GM21529 (cell line): ENCODE measurements at regions not wholly inside any gene's neighbourhood (a gene's known extent, or its start where the extent isn't known, plus 50 kb on each side); places are given as distances from the start of the nearest gene placed in this dataset.

Experiments
- ATAC-seq: cut with Tn5 transposase; IDR thresholded peaks from one replicate; pipeline ENCODE4 v1.9.1; 2021; ENCODE audit not compliant: unreplicated experiment

DNA sequence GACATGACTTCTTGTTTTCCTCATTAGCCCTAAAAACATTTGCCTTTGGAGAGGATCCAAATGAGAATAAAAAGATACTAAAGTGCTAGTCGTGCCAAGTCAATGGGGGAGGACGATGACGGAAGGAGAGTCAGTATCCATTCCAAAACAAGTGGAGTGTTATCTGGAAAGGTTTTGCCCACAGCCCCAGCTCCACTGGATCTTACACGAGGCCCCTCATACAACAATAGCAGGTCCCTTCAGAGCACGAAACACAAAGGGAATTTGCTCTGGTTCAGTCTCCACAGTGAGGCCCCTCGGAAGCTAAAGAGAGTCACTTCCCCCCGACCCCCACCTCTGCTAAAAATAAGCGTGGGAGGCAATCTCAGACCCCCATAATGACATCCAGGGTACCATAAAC lies 496.9 kb upstream of the ZFHX3 start:
- no peak for ATAC-seq

DNA sequence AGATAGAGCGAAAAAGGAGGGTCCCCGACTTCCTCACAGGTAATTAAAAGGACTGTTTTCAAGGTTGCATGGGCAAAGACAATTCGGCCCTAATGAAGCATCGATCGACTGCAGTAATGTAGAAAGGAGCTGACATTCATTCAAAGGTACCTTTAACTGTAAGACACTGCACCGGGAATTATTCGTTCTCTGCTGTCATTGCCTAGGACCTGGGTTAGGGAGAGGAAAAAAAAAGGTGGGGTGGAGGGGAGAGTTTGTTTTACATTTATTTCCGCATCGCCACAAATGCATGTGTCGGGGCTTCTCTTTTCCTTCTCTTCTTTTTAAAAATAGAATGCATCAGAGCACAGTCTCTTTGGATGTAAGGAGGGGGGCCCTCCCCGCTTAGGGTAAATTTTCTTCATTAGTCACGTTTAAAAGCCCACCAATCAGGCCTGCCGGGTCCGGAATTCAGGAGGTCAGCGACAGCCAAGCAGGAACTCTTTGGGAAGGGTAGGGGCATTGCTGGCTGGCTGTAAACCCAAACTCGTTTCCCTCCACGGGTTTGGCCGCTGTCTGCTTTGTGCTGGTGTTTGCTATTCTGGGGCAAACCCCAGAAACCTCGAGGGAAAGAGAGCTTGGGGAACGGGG lies 496.2 kb upstream of the ZFHX3 start:
- no peak for ATAC-seq

DNA sequence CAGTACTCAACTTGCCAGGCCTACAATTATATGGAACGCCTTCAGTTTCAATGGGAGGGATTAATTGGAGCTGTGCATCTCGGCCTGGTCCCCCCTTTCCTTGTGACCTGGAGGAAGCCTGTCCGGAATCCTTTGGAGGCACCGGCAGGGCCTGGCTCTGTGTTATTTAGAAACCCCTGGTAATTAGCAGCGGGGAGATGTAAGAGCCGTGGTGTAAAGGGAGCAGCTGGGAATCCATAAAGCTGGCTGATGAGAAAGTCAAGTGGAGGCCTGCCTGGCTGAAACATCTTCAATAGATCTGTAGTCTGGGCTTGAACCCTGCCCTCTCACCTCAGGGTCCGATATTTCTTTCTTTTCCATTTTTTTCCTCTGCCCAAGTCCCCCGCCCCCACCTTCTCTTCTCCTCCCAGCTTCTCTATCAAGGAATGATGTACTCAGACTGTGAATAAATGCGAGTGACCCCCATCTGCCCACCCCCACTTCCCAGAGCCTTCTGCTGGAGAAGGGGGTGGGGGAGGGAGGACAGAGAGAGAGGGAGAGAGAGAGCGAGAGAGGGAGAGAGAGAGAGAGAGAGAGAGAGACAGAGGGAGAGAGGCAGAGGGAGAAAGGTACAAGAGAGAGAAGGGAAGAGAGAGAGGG lies 495.5 kb upstream of the ZFHX3 start:
- no peak for ATAC-seq

DNA sequence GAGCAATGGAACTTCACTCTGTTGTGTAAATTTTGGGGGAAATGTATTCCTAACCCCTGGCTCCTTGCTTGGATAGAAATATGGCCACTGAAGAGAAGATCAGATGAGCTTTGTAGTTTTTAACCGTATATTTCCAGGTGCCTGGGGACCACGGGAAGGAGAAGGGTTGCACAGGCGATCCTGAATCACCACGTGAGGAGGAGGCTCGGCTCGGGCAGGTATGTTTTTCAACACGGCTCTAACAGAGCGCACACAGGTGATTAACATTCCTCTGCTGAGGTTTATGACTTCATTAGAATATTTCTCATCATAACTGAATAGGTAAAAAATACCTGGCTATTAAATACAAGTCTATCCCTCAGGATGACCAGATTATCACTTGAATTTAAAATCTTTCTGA lies 495.0 kb upstream of the ZFHX3 start:
- ATAC-seq, result no peak

DNA sequence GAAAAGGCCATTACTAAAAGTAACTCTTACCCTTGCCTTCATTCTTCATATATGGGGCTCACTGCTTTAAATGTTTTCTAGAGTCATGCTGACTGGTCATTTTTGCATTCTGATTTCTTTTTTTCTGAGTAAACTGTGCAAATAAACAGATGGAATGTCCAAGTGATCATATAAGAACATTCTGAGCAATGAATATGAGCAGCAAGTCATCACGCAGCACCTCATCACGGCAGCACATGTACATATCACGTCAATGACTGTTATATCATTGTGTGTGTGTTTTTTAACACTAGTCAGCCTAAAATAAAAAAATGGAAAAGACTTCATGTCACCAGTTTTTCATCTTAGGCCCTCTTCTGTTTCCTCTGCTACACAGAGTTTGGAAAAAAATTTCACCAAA lies 490.0 kb upstream of the ZFHX3 start:
- ATAC-seq, result no peak

DNA sequence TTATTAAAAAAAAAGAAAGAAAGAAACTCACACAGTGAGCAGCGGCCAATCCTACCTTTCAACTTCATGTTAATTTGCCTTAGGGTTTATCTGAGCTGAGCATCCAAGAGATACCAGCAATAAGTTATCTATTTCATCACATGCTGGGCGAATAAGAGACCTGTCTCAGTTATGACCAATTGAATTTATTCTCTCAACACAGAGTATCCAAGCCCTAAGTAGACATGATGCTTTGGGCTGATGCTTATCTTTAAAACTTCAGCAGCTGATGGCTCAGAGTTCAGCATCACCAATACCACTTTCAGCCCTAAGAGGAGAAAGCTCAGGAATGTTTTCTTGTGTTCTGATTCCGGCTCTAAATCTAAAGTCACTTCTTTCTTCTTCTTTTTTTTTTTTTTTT lies 489.0 kb upstream of the ZFHX3 start:
- no peak for ATAC-seq

DNA sequence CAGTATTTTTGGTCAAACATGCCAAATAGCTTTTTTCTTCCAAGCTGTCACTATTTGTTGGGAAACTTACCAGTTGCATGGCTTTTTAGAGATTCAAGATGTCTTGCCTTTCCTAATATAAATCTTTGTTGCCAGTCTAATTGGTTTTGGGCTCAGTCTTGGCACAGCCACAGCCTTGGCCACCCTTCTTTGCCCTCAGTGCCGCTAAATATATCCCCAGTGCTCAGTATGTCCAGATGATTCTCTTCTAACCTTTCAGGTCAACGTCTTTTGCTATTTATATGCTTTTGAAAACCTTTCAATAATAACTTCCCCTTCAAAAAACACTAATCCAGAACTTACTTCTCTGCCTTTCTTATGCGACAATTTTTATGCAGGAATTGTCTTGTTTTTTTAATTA lies 483.1 kb upstream of the ZFHX3 start:
- ATAC-seq, result no peak

DNA sequence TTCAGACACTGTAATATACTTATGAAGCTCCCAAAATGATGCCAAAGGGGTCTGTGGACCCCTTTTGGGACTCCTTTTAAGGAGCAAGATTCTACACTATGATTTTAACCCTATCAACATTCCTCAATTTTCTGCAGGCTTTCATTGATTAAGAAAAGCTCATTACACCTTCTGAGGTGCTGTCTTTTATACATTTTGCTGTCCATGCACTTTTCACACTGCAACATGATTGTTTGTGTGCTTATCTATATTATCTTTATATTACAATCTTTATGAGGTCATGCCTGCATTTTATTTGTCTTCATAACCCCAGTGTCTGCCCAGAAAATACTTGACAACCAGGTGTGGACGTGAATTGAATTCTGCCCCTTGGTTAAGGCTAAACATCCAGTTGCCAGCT lies 482.6 kb upstream of the ZFHX3 start:
- ATAC-seq, result no peak

DNA sequence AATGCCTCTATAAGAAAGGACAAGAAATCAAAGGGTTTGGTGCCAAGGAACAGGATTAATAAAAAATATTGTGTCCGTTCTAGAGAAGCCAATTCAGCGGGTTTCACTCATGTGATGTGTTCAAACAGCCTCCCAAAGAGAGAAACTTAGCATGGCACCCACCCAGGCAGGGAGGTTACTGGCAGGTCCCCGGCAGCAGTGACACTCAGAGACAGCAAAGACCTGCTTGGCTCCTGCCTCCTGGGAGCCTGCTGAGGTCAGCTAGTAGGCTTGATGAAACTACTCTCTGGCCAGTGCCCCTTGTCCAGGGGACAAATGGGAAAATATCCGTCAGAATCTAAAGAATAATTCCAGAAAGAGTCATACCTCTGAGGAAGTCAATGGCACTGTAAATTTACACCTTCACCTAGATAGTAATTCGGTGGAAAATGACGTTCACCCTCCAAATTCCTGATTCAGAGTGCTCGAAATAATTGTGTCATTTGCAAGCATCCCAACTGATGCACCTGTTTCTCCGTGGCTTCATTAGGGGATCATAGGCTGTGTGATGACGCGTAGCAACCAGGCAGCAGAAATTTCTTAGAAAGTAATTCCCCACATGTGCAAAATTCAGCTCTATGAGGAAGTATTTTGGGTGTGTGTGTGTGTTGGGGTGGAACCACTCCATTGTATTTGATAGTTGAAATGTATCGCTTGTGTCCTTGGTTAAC lies 481.5 kb upstream of the ZFHX3 start:
- ATAC-seq, result no peak

DNA sequence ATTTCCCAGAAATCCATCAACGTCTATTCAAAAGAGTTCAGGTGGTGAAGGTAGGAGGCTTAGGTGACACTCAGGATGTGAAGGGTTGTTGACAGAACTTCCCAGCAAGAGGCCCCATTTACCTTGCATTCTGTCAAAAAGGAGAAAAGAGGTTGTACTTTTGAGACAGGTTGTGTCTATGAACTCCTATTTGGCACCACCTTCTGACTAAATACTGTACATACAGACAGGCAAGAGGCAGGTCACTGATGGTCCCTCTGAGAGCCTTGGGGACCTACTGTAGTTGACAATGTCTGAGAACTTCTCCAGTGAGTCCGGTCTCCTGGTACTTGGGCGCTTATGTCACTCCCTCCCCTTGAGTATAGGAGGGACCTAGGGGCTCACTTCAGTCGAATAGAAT lies 479.3 kb upstream of the ZFHX3 start:
- no peak for ATAC-seq

DNA sequence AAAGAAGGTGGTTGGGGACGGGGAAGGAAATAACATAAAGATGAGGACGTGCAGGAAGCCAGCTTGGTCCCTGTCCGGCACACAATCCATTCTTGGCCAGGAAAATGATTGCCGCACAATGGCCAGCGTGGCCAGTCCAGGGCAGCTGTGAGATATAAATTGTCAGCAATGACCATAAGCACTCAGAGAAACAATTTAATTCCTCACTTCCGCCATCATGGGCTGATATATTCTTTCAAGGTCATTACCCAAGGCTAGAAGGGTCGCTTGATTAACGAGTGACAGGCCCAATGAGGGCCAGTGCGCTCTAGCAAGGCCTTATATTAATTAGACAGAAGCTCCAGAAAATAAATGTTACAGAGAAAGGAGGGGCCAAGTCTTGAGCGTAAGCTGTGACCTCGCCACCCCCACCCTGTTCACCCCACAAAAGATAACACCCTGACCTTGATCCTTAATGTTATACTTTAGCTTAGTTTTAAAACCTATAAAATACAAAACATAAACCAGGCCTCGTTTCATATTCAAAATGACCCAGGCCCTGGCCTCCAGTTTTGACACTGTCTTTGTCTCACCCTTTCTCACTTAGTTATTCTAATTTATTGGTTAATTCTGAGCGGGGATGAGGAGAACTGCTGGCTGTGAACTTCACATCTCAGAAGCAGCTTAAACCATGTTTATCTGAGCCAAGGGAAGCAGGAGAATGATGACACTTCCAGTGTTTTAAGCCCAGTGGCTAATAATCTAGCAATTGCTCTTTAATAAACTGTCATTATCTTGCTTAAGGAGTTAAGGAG lies 478.3 kb upstream of the ZFHX3 start:
- ATAC-seq, result no peak

DNA sequence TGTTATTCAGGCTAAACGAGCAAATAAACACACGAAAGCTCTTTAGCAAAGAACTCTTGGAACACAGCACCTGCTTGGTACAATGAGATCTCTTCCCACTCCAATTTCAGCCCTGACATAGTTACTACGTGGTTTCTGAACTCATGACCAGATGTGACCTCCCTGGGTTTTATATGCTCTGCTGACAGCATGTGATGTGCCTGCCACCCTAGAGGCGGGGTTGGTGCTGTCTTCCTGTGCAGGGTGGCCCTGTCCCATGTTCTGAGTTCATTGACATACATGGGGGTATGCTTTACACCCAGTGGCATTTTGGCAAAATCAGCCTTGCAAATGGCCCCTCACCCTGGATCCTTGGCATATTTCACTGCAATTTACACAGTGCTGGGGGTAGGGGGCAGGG lies 475.3 kb upstream of the ZFHX3 start:
- ATAC-seq, result no peak

DNA sequence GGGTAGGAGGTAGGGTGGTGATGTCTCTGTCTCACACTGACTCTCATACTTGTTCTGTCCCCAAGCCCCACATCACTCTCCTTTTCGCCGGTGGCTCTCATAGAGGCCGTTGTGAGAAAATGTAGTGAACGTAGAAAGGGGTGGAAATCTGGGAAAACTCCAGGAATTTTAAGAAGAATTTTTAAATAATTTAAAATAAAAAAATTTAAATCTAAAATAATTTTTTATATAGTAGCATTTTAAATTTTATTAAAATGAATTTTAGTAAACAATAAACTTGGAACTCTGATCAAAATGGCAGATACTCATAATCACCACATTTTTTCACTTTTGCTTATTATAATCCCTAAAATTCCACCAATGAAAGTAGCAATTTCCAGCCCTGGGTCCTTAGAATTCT lies 473.6 kb upstream of the ZFHX3 start:
- no peak for ATAC-seq

DNA sequence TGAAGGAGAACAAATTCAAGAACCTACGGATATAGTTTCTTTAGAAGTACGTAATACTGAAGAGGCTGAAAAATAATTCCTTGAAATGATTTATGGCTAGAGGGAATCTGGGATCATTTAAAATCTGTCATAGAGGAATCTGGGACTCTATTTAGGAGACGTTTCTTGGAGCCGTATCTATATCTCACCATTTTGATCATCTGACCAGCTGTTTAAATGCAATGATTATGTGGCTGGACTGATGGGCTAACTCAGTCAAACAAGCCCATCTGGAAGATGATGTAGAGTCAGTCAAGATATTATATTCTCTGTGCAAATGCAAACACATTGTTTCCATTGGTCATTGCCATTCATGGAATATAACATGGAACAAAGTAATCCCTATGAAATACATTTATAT lies 467.7 kb upstream of the ZFHX3 start:
- ATAC-seq, result no peak

DNA sequence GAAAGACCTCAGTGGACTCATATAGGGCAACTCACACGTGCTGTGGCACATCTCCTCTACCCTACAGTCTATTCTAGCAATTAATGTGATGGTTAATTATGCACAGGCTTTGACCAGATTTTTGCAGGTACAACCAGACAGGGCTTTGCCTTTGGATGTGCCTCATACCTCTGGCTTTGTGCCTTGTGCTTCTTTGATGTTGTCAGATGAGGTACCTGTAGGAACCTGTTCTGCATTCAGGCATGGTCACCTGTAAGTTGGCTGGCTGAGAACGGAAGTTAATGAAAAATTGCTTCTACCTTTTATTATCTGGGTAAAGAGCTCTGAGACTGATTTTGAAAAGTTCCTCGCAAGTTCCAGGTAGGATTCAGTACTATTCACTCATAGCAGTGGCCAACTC lies 462.9 kb upstream of the ZFHX3 start:
- no peak for ATAC-seq

DNA sequence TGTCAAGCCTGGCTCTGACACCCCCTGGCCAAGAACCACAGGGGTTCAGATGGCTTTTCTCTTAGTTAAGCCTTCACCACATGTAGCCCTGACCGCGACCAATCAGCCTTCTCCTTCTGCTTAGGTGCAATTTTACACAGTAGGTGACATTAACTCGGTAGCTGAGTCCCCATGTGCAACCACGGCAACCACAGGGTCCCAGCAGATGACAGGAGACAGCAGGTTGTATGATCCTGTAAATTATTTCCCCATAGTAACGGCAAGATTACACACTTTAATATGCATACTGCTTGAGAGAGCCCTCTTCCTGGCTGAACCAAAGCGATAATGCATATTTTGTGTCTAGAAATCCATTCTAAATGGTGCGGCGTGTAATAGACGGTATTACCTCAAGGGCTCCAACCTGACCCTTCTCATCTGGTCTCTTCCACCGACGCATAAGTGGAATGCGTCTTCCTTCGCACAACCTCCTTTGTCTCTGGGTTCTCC lies 458.7 kb upstream of the ZFHX3 start:
- ATAC-seq, result no peak

DNA sequence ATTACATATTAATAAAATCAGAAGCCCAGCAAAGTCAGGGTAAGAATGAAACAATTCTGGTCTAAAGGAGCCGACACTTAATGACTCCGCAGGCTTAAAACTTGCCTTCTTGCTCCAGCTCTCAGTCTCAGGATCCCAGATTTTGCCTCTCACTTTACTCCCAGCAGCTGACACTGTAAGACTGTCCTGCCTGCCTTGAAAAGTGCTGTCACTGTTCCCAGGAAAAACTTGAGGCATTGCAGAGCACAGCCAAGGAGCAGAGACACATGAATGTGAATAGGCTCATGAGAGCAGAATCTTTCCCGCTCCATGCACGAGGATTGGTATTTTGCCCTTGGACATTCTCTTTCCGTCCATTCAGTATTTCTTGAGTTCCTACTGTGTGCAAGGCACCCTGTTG lies 457.6 kb upstream of the ZFHX3 start:
- ATAC-seq, result no peak

DNA sequence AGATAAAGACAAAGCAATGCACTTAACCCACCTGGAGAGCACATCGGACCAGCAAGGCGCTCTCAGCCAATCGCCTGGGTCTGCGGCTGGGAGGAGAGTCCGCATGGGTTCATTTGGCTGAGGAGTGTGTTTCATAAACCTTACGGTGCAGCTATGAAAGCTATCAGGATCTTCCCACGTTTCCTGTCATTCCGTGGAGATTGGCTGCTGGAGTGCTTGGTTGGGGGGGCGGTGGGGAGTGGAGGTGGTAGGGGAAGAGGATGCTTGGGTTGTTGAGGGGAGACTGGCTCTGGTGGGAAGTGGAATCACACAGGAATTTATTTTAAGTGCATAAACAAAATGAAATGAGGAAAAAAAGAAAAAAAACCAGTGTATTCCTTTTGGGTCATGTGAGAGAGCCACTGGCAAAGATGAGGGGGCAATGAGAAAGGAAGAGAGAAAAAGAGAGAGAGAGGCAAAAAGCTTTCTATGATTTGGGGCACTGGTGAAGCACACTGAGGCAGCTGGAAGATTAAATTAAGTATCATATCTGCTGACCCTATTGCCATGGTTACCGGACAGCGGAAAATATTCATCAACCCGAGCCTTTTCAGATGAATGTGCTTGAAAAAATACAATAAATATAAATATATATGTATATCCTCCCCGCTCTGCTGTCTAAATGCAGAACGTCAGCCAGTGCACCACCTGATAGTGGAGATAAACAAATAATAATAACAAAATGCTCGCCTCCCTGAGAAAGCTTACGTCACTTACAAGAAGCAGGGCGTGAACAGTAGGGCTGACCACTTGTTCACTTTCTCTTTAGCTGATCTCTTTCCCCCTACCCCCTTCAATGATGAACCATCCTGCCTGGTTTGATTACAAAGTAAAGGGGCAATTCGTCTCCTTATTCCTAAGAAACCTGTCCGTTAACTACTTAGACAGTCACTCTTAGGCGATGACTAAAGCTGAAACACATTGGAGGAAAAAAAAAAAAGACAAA lies 457.0 kb upstream of the ZFHX3 start:
- no peak for ATAC-seq

DNA sequence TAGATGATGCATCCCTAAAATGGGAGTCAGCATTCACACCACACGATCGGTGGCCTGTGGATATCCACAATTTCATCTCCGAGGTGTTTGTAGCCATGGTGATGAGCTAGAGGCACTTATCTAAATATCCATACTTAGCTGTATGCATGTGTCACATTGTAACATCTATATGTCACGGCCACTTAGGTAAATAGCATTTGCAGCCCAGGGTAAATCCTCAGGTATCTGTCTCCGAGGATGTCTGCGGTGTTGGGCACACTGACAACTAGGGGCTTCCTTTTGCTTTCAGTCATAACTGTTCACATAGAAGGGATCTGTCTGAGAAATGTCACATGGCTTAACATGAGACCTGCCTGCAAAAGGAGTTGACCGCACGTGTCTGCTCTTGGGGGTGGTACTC lies 455.2 kb upstream of the ZFHX3 start:
- no peak for ATAC-seq

DNA sequence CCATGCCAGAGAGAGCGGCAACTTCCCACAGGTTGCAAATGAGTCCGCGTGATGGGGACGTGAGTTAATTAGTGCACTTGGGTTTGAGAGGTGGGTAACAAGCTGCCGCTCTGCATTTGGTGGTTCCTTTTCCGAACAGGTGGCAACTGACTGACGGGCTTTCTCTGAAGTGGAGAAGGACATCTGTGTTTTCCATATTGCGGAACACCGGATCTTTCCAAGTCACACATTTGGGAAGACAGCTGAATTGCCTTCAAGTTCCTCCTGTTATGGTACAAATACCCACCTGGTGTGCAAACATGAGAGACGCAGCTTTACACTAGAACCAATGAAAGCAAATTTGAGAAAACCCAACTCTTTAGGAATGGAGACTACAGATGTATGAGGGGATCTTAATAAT lies 451.3 kb upstream of the ZFHX3 start:
- ATAC-seq, result no peak

DNA sequence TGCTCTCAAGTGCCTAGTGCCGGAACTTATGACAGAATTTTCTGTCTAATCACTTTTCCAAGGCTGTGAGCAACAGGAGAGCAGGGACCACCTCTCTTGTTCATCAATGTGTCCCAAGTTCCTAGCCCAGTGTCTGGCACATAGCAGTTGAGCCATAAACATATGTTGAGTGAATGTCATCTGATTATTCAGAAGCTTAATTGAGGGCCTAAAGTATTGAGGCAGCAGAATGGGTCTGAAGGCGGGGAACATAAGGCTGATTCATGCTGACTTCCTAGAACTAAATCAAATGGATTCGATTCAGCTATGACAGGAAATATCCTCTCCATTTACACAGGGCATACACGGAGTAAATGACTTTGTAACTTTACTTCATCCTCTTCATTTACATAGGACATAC lies 438.0 kb upstream of the ZFHX3 start:
- no peak for ATAC-seq
